HCT116 (cell line): ENCODE measurements at regions not wholly inside any gene's neighbourhood (a gene's known extent, or its start where the extent isn't known, plus 50 kb on each side); places are given as distances from the start of the nearest gene placed in this dataset.

ENCODE experiments used
- ATAC-seq: fragments of 200-7000 bp; cut with Tn5 transposase; 2 replicates; pipeline ENCODE4 v1.9.1; 2020; ENCODE audit warnings: mild to moderate bottlenecking, moderate library complexity
- BruUV-seq: library from RNA; stranded (reverse); fragments of 400-500 nt; replicated peaks from 2 replicates; lab custom pipeline; 2021; lab: Mats Ljungman, UMichigan
- CTCF ChIA-PET: fragments of 300-600 bp; sonication (Branson Sonifier 250); formaldehyde crosslinking; loops from one replicate; lab custom pipeline; 2021; ENCODE audit warnings: antibody characterized with exemption; lab: Charles Lee
- POLR2A ChIA-PET: fragments of 300-600, 350-600 bp; sonication (Branson Sonifier 250); formaldehyde crosslinking; loops from one replicate; lab custom pipeline; 2021; ENCODE audit warnings: antibody characterized with exemption; lab: Charles Lee
- RAD21 ChIA-PET, 2 experiments: fragments of 300-600 bp; sonication (Branson Sonifier 250); formaldehyde crosslinking; loops; one replicate each; lab custom pipeline; 2023; ENCODE audit warnings: low total read pairs in 2 of 2; ENCODE audit not compliant: uncharacterized antibody in 2 of 2, unreplicated experiment in 2 of 2, low non-redundant PET in 1 of 2; lab: Charles Lee
- DNase-seq: peaks from one replicate; pipeline ENCODE4 v3.0.0-alpha.2; 2010; ENCODE audit warnings: low read depth, low spot score
- H2AFZ ChIP-seq: fragments of 200-600 bp; shearing (Covaris generic), sonication (generic); 2 replicates; pipeline ENCODE4 v1.6.1; 2017; ENCODE audit warnings: low read depth, mixed run types, mixed read lengths, antibody characterized with exemption, low read length; ENCODE audit not compliant: poor library complexity, severe bottlenecking
- H3K27ac ChIP-seq: 2 replicates; pipeline ENCODE4 v1.5.1; 2012; ENCODE audit warnings: low read depth, low read length
- H3K27me3 ChIP-seq: fragments of 200-600 bp; sonication (generic); 2 replicates; pipeline ENCODE4 v1.6.1; 2016; ENCODE audit warnings: mixed run types, low read length, mixed read lengths; ENCODE audit not compliant: insufficient read depth
- H3K36me3 ChIP-seq, 2 experiments: fragments of 200-500 bp in 1 of 2; fragments of 200-600 bp in 1 of 2; sonication (Bioruptor generic) in 1 of 2; sonication (generic) in 1 of 2; 2 replicates each; pipeline versions ENCODE4 v1.5.1 to v1.6.1; 2014 to 2016; ENCODE audit warnings: low read length in 2 of 2, inconsistent platforms in 1 of 2, mixed read lengths in 1 of 2, mixed run types in 1 of 2; ENCODE audit not compliant: insufficient read depth in 2 of 2, control insufficient read depth in 1 of 2
- H3K4me1 ChIP-seq, 2 experiments: fragments of 200-600 bp in 1 of 2; sonication (generic) in 1 of 2; 2 replicates each; pipeline versions ENCODE4 v1.5.1 to v1.6.1; 2012 to 2017; ENCODE audit warnings: low read length in 2 of 2, inconsistent platforms in 1 of 2, mild to moderate bottlenecking in 1 of 2, mixed read lengths in 1 of 2, mixed run types in 1 of 2, moderate library complexity in 1 of 2; ENCODE audit not compliant: insufficient read depth in 2 of 2, control insufficient read depth in 1 of 2
- H3K4me2 ChIP-seq: fragments of 200-600 bp; sonication (generic); 2 replicates; pipeline ENCODE4 v1.6.1; 2017; ENCODE audit warnings: mixed run types, low read length, mixed read lengths
- H3K4me3 ChIP-seq, 2 experiments: fragments of 200-600 bp in 1 of 2; sonication (generic) in 1 of 2; replicated peaks in 1 of 2; 2 replicates each; pipeline ENCODE4 v1.5.1; 2011 to 2016; ENCODE audit warnings: low read length in 2 of 2, control low read depth in 1 of 2, low read depth in 1 of 2, mild to moderate bottlenecking in 1 of 2, mixed read lengths in 1 of 2, mixed run types in 1 of 2
- H3K79me2 ChIP-seq: fragments of 200-600 bp; sonication (generic); 2 replicates; pipeline ENCODE4 v1.6.1; 2017; ENCODE audit warnings: mild to moderate bottlenecking, mixed run types, low read length, moderate library complexity, mixed read lengths; ENCODE audit not compliant: insufficient read depth
- H3K9ac ChIP-seq: fragments of 200-600 bp; sonication (generic); 2 replicates; pipeline ENCODE4 v1.6.1; 2016; ENCODE audit warnings: low read length, mixed read lengths
- H3K9me2 ChIP-seq: fragments of 200-600 bp; sonication (generic), shearing (Covaris generic); 2 replicates; pipeline ENCODE4 v1.6.1; 2017; ENCODE audit warnings: mixed run types, mild to moderate bottlenecking, moderate library complexity; ENCODE audit not compliant: insufficient read depth
- H3K9me3 ChIP-seq, 2 experiments: fragments of 200-500 bp in 1 of 2; fragments of 200-600 bp in 1 of 2; sonication (Bioruptor generic) in 1 of 2; sonication (generic) in 1 of 2; 2 replicates each; pipeline ENCODE4 v1.6.1; 2014 to 2017; ENCODE audit warnings: low read length in 2 of 2, mixed read lengths in 2 of 2, inconsistent platforms in 1 of 2, low read depth in 1 of 2, mild to moderate bottlenecking in 1 of 2, mixed run types in 1 of 2, moderate library complexity in 1 of 2; ENCODE audit not compliant: control insufficient read depth in 1 of 2, insufficient read depth in 1 of 2
- H4K20me1 ChIP-seq: fragments of 200-600 bp; sonication (generic), shearing (Covaris generic); 2 replicates; pipeline ENCODE4 v1.6.1; 2017; ENCODE audit warnings: mixed run types, mild to moderate bottlenecking, moderate library complexity; ENCODE audit not compliant: insufficient read depth
- EGR1 ChIP-seq: IDR thresholded peaks from 2 replicates; pipeline ENCODE4 v1.6.1; 2012; ENCODE audit warnings: low read depth
- ELF1 ChIP-seq: IDR thresholded peaks from 2 replicates; pipeline ENCODE4 v1.6.1; 2012; ENCODE audit warnings: low read depth, borderline replicate concordance
- EZH2phosphoT487 ChIP-seq: fragments of 200-600 bp; IDR thresholded peaks from 2 replicates; pipeline ENCODE4 v1.6.1; 2018; ENCODE audit warnings: antibody characterized with exemption, borderline replicate concordance
- JUND ChIP-seq: IDR thresholded peaks from 2 replicates; pipeline ENCODE4 v1.6.1; 2012
- SRF ChIP-seq: IDR thresholded peaks from 2 replicates; pipeline ENCODE4 v1.6.1; 2012; ENCODE audit warnings: low read depth
- YY1 ChIP-seq: IDR thresholded peaks from 2 replicates; pipeline ENCODE4 v1.6.1; 2011; ENCODE audit warnings: low read length, low read depth, moderate library complexity, mild to moderate bottlenecking; ENCODE audit not compliant: insufficient replicate concordance; ENCODE audit errors: extremely low read depth
- ZNF274 ChIP-seq: fragments of 200-500 bp; sonication (Bioruptor generic); IDR thresholded peaks from 2 replicates; pipeline ENCODE4 v1.6.1; 2014; ENCODE audit warnings: mild to moderate bottlenecking, low read depth, low read length, inconsistent platforms
- intact Hi-C: fragments of 100-400 bp; cut with micrococcal nuclease; formaldehyde crosslinking; loops from 2 replicates; pipeline ENCODE4 v1.10.0; 2022
- TF ChIP-seq, protein P1 (sequence below): IDR thresholded peaks from 2 replicates; pipeline ENCODE4 v1.6.1; 2012
- TF ChIP-seq, protein P2 (sequence below): IDR thresholded peaks from 2 replicates; pipeline ENCODE4 v1.6.1; 2012
- TF ChIP-seq, protein P3 (sequence below), 3 experiments: fragments of 200-600 bp in 1 of 3; sonication (generic) in 1 of 3; IDR thresholded peaks in 2 of 3; conservative IDR thresholded peaks in 1 of 3; 2 replicates each; pipeline ENCODE4 v1.5.1; 2012 to 2017; ENCODE audit warnings: low read depth in 2 of 3, low read length in 2 of 3, antibody characterized with exemption in 1 of 3, borderline replicate concordance in 1 of 3, control low read depth in 1 of 3, mild to moderate bottlenecking in 1 of 3, mixed read lengths in 1 of 3, mixed run types in 1 of 3, moderate library complexity in 1 of 3; ENCODE audit not compliant: insufficient read depth in 1 of 3

DNA sequence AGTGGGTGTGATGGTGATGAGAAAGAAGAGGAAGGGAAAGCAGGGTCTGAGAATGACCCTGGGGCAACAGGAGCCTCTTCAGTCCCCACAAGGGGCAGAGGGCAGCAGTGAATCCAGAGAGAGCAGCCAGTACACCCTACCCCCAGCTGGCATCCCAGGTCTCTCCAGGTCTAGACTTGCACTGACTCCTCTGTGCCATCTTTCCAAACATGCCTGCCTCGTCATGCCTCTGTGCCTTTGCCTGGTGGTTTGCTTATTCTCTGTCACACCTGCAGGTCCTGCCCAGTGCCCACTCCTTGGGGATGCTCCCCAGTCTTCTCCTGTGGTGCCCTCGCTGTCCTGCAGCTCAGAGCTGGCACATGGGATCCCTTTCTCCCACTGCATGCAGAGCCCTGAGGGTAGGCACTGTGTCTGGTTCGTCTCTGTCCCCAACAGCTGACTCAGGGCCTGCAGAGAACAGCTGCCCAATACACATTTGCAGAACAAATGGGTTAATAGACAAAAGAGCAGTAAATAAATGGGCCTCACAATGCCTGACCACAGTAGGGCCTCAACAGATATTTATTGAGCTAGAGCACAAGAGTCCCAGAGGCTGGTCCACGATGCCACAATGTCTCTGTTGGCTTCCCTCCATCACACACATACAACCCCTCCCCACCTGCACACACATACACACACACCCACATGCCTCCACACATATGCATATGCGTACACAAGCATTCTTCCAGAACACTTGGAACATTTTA, 89.8 kb downstream of the HS1BP3 start:
- no peak for ATAC-seq
- CTCF ChIA-PET = no interaction called here

DNA sequence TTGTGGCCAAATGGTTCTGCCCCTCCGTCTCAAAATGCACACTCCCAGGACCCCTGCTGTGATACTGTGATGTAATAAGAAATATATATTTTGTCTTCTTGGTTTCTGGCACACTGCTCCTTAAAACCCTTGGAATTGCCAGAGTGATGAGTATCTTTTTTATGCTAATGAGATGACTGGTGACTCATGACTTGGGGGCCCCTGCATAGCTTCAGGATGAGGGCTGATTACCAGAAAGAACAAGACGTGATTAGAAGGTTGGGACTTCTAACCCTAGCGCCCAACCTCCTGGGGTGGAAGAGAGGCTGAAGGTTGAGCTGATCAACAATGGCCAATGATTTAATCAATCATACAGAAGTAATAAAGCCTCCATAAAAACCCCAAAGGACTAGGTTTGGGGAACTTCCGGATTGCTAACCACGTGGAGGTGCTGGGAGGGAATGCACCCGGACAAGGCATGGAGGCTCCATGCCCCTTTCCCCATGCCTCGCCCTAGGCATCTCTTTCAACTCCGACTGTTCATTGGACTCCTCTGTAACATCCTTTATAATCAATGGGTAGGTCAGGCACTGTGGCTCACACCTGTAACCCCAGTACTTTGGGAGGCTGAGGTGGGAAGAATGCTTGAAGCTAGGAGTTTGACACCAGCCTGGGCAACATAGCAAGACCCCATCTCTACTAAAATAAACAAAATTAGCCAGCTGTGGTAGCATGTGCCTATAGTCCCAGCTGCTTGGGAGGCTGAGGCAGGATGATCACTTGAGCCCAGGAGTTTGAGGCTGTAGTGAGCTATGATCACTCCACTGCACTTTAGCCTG, 89.1 kb downstream of the HS1BP3 start:
- Histone ChIP-seq H3K9me2 (no peaks in the 10 kb centered on the region), H3K4me3 (no peak overlapping the region), H3K36me3 (no peaks in the 10 kb centered on the region), H3K27ac (no peak overlapping the region), H3K9me3 (no peaks in the 10 kb centered on the region), H4K20me1 (no peaks in the 10 kb centered on the region), H2AFZ (no peak overlapping the region), H3K4me1 (no peaks in the 10 kb centered on the region), H3K9ac (no peak overlapping the region), H3K27me3 (no peaks in the 10 kb centered on the region), H3K4me2 (no peak overlapping the region), H3K79me2 (no peaks in the 10 kb centered on the region)
- no peak for DNase-seq
- CTCF ChIA-PET = no interaction called here
- TF ChIP-seq, protein P1, sequence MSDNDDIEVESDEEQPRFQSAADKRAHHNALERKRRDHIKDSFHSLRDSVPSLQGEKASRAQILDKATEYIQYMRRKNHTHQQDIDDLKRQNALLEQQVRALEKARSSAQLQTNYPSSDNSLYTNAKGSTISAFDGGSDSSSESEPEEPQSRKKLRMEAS = no peak
- TF ChIP-seq JUND (no peak), EGR1 (no peak), SRF (no peak), YY1 (no peak), ZNF274 (no peak), EZH2phosphoT487 (no peak)
- TF ChIP-seq, protein P2, sequence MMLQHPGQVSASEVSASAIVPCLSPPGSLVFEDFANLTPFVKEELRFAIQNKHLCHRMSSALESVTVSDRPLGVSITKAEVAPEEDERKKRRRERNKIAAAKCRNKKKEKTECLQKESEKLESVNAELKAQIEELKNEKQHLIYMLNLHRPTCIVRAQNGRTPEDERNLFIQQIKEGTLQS = no peak
- TF ChIP-seq, protein P3, sequence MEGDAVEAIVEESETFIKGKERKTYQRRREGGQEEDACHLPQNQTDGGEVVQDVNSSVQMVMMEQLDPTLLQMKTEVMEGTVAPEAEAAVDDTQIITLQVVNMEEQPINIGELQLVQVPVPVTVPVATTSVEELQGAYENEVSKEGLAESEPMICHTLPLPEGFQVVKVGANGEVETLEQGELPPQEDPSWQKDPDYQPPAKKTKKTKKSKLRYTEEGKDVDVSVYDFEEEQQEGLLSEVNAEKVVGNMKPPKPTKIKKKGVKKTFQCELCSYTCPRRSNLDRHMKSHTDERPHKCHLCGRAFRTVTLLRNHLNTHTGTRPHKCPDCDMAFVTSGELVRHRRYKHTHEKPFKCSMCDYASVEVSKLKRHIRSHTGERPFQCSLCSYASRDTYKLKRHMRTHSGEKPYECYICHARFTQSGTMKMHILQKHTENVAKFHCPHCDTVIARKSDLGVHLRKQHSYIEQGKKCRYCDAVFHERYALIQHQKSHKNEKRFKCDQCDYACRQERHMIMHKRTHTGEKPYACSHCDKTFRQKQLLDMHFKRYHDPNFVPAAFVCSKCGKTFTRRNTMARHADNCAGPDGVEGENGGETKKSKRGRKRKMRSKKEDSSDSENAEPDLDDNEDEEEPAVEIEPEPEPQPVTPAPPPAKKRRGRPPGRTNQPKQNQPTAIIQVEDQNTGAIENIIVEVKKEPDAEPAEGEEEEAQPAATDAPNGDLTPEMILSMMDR (IDR thresholded peaks at IDR 0.05 in 2 of 3, conservative IDR thresholded peaks at IDR 0.05 in 1 of 3; ENCODE audit: borderline replicate concordance in 1 of 3, insufficient read depth in 1 of 3, low read depth in 2 of 3, low read length in 2 of 3) = no peak
- POLR2A ChIA-PET = no interaction called here
- RAD21 ChIA-PET = no interaction called here
- ATAC-seq = no peak
- BruUV-seq = no TSS peak
- intact Hi-C loops = no loop called here

More for the DNA sequence above, 89.8 kb downstream of the HS1BP3 start:
- TF ChIP-seq ELF1 = no peak
- Histone ChIP-seq H3K27me3 (no peaks in the 10 kb centered on the region), H3K79me2 (no peaks in the 10 kb centered on the region), H3K4me3 (no peak overlapping the region), H3K4me2 (no peak overlapping the region), H3K9ac (no peak overlapping the region), H3K9me3 (no peaks in the 10 kb centered on the region), H3K4me1 (no peaks in the 10 kb centered on the region), H3K27ac (no peak overlapping the region), H2AFZ (no peak overlapping the region), H4K20me1 (no peaks in the 10 kb centered on the region), H3K9me2 (no peaks in the 10 kb centered on the region), H3K36me3 (no peaks in the 10 kb centered on the region)
- ChIA-PET POLR2A (no interaction called here), RAD21 (no interaction called here)
- intact Hi-C loops = no loop called here
- no TSS peak for BruUV-seq
- no peak for DNase-seq
